ENCODE measurements at regions not wholly inside any gene's neighbourhood (a gene's known extent, or its start where the extent isn't known, plus 50 kb on each side); places are given as distances from the start of the nearest gene placed in this dataset.

DNA sequence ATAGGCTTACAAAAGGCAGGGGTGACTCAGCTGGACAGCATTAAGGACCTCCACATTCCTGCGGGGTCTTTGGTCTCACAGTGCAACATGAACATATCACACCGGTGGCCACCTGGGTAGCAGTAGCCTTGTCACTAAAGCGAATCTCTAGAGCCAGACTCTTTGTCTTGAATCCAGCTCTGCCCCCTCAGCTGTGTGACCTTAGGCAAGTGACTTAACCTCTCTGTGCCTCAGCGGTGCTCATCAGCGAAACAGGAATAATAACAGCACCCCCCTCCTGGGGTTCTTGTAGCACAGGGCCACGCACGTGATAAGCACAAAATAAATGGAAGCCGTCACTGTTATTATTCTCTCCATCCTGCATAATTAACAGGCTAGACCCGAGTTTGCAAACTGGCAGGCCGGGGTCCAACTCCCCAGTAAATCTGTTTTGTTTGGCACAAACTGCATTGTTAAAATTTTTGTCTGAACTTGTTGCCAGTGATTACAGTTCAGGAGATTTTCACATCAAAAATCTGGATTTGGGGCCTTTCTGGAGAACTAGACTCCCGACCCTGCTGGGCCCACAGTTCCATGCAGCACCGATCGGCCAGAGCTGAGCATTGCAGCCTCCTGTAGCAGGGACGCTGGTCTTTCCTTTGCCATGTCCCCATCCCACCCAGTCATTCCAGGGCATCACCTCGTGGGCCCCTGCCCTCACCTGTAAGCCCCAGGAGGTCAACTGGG lies 174.8 kb downstream of the PHETA1 start:
- TF ChIP-seq, protein P1, sequence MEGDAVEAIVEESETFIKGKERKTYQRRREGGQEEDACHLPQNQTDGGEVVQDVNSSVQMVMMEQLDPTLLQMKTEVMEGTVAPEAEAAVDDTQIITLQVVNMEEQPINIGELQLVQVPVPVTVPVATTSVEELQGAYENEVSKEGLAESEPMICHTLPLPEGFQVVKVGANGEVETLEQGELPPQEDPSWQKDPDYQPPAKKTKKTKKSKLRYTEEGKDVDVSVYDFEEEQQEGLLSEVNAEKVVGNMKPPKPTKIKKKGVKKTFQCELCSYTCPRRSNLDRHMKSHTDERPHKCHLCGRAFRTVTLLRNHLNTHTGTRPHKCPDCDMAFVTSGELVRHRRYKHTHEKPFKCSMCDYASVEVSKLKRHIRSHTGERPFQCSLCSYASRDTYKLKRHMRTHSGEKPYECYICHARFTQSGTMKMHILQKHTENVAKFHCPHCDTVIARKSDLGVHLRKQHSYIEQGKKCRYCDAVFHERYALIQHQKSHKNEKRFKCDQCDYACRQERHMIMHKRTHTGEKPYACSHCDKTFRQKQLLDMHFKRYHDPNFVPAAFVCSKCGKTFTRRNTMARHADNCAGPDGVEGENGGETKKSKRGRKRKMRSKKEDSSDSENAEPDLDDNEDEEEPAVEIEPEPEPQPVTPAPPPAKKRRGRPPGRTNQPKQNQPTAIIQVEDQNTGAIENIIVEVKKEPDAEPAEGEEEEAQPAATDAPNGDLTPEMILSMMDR (IDR thresholded peaks at IDR 0.05; ENCODE audit: low read length), result no peak
- TF ChIP-seq EZH2phosphoT487 (IDR thresholded peaks at IDR 0.05; ENCODE audit: low read length), result no peak
- TF ChIP-seq EZH2 (optimal IDR thresholded peaks at IDR 0.05; ENCODE audit: low read depth, low read length), result no peak

Data from MM.1S (cell line).